Smooth muscle cell (in vitro differentiated cells): ENCODE measurements at regions not wholly inside any gene's neighbourhood (a gene's known extent, or its start where the extent isn't known, plus 50 kb on each side); places are given as distances from the start of the nearest gene placed in this dataset.

Source experiments
- DNase-seq: peaks from one replicate; lab custom pipeline; 2025; ENCODE audit not compliant: unreplicated experiment; lab: John Stamatoyannopoulos, UW
- H2AFZ ChIP-seq: fragments of 200-600 bp; sonication (generic); 2 replicates; pipeline ENCODE4 v1.6.0; 2016; ENCODE audit warnings: antibody characterized with exemption, low read depth, mild to moderate bottlenecking
- H3F3A ChIP-seq: fragments of 200-600 bp; sonication (generic); 2 replicates; pipeline ENCODE4 v1.6.0; 2017; ENCODE audit warnings: antibody characterized with exemption, low read depth
- H3K27ac ChIP-seq: fragments of 200-600 bp; sonication (generic); 2 replicates; pipeline ENCODE4 v1.5.1; 2016; ENCODE audit warnings: low read depth, mild to moderate bottlenecking
- H3K27me3 ChIP-seq: fragments of 200-600 bp; sonication (generic); 2 replicates; pipeline ENCODE4 v1.6.1; 2016; ENCODE audit warnings: low read depth, mild to moderate bottlenecking
- H3K36me3 ChIP-seq: fragments of 200-600 bp; sonication (generic); 2 replicates; pipeline ENCODE4 v1.5.1; 2016; ENCODE audit warnings: low read depth
- H3K4me1 ChIP-seq: fragments of 200-600 bp; sonication (generic); 2 replicates; pipeline ENCODE4 v1.5.1; 2016; ENCODE audit warnings: low read depth
- H3K4me2 ChIP-seq: fragments of 200-600 bp; sonication (generic); 2 replicates; pipeline ENCODE4 v1.6.0; 2016; ENCODE audit warnings: mild to moderate bottlenecking
- H3K4me3 ChIP-seq: fragments of 200-600 bp; sonication (generic); 2 replicates; pipeline ENCODE4 v1.5.1; 2016; ENCODE audit warnings: mild to moderate bottlenecking
- H3K79me2 ChIP-seq: fragments of 200-600 bp; sonication (generic); 2 replicates; pipeline ENCODE4 v1.6.0; 2016; ENCODE audit warnings: low read depth, mild to moderate bottlenecking
- H3K9ac ChIP-seq: fragments of 200-600 bp; sonication (generic); 2 replicates; pipeline ENCODE4 v1.6.0; 2016; ENCODE audit warnings: low read depth
- H3K9me3 ChIP-seq: fragments of 200-600 bp; sonication (generic); replicated peaks from 2 replicates; pipeline ENCODE4 v1.5.1; 2016; ENCODE audit warnings: low read depth
- H4K20me1 ChIP-seq: fragments of 200-600 bp; sonication (generic); 2 replicates; pipeline ENCODE4 v1.6.0; 2016; ENCODE audit warnings: low read depth
- CTCF ChIP-seq: fragments of 200-600 bp; sonication (generic); IDR thresholded peaks from 2 replicates; pipeline ENCODE4 v1.5.1; 2017; ENCODE audit warnings: borderline replicate concordance, mild to moderate bottlenecking, antibody characterized with exemption; ENCODE audit not compliant: insufficient read depth, poor library complexity, severe bottlenecking
- WGBS: methylation state at CpG from one replicate; pipeline ENCODE4 v1.1.7; 2016; ENCODE audit warnings: low lambda C conversion rate; 5-methylcytosine and 5-hydroxymethylcytosine counted together

GRCh38 chr1:4550941-4551340 is 103.5 kb upstream of the AJAP1 start:
- WGBS = 29% methylated on average over 2 of the region's 2 CpGs
- DNase-seq = no peak
- Histone ChIP-seq H3F3A (no peaks in the 10 kb centered on the region), H2AFZ (no peak overlapping the region), H3K4me1 (no peaks in the 10 kb centered on the region), H3K27ac (no peak overlapping the region), H3K79me2 (no peaks in the 10 kb centered on the region), H3K27me3 (no peaks in the 10 kb centered on the region), H4K20me1 (no peaks in the 10 kb centered on the region), H3K9me3 (no peaks in the 10 kb centered on the region), H3K4me2 (no peak overlapping the region), H3K4me3 (no peak overlapping the region), H3K36me3 (no peaks in the 10 kb centered on the region), H3K9ac (no peak overlapping the region)
- TF ChIP-seq CTCF = no peak

- Histone ChIP-seq H3K4me3 (no peak overlapping the region), H2AFZ (no peak overlapping the region), H3K27me3 (no peaks in the 10 kb centered on the region), H3K36me3 (no peaks in the 10 kb centered on the region), H3K79me2 (no peaks in the 10 kb centered on the region), H4K20me1 (no peaks in the 10 kb centered on the region), H3F3A (no peaks in the 10 kb centered on the region), H3K9me3 (no peaks in the 10 kb centered on the region), H3K4me2 (no peak overlapping the region), H3K9ac (no peak overlapping the region), H3K27ac (no peak overlapping the region), H3K4me1 (no peaks in the 10 kb centered on the region)
- no peak for TF ChIP-seq CTCF
- WGBS = 67% methylated on average over 6 of the region's 6 CpGs
- no peak for DNase-seq
These were observed 102.7 kb upstream of the AJAP1 start for GRCh38 chr1:4551706-4552105.

GRCh38 chr1:4553761-4554160 is 100.6 kb upstream of the AJAP1 start:
- Histone ChIP-seq H3K4me2 (no peak overlapping the region), H3K9ac (no peak overlapping the region), H3K79me2 (no peaks in the 10 kb centered on the region), H4K20me1 (no peaks in the 10 kb centered on the region), H3K9me3 (no peaks in the 10 kb centered on the region), H3K36me3 (no peaks in the 10 kb centered on the region), H3F3A (no peaks in the 10 kb centered on the region), H3K27me3 (no peaks in the 10 kb centered on the region), H3K4me3 (no peak overlapping the region), H3K4me1 (no peaks in the 10 kb centered on the region), H2AFZ (no peak overlapping the region), H3K27ac (no peak overlapping the region)
- WGBS = 62% methylated on average over 4 of the region's 4 CpGs
- no peak for DNase-seq
- no peak for TF ChIP-seq CTCF

- Histone ChIP-seq H2AFZ (no peak overlapping the region), H3K79me2 (no peaks in the 10 kb centered on the region), H3K4me2 (no peak overlapping the region), H3K27ac (no peak overlapping the region), H3K4me3 (no peak overlapping the region), H3K4me1 (no peaks in the 10 kb centered on the region), H3K27me3 (no peaks in the 10 kb centered on the region), H3K9me3 (no peaks in the 10 kb centered on the region), H3F3A (no peaks in the 10 kb centered on the region), H3K36me3 (no peaks in the 10 kb centered on the region), H4K20me1 (no peaks in the 10 kb centered on the region), H3K9ac (no peak overlapping the region)
- TF ChIP-seq CTCF = no peak
- WGBS = 82% methylated on average over 12 of the region's 12 CpGs
- no peak for DNase-seq
These were observed 100.0 kb upstream of the AJAP1 start for GRCh38 chr1:4554271-4554865.
